BJ (cell line): ENCODE measurements at regions not wholly inside any gene's neighbourhood (a gene's known extent, or its start where the extent isn't known, plus 50 kb on each side); places are given as distances from the start of the nearest gene placed in this dataset.

Experiments
- CTCF ChIA-PET: fragments of 350-600 bp; formaldehyde crosslinking; extraction: SDS; loops from one replicate; lab custom pipeline; 2021; ENCODE audit warnings: antibody characterized with exemption, inconsistent platforms; lab: Yijun Ruan, JAX
- POLR2A ChIA-PET: fragments of 300-600 bp; sonication (Branson Sonifier 250); formaldehyde crosslinking; extraction: SDS; loops from one replicate; lab custom pipeline; 2021; ENCODE audit warnings: antibody characterized with exemption; lab: Charles Lee
- DNase-seq: peaks from one replicate; pipeline ENCODE4 v3.0.0-alpha.2; 2011; ENCODE audit warnings: low read depth
- H3K27me3 ChIP-seq: 2 replicates; pipeline ENCODE4 v1.6.0; 2011; ENCODE audit warnings: low read length; ENCODE audit not compliant: control insufficient read depth, insufficient read depth
- H3K36me3 ChIP-seq: 2 replicates; pipeline ENCODE4 v1.5.1; 2011; ENCODE audit warnings: low read length; ENCODE audit not compliant: control insufficient read depth, insufficient read depth
- H3K4me3 ChIP-seq: 2 replicates; pipeline ENCODE4 v1.5.1; 2011; ENCODE audit warnings: low read depth, mild to moderate bottlenecking, control low read depth, low read length
- CTCF ChIP-seq: IDR thresholded peaks from 2 replicates; pipeline ENCODE4 v1.5.1; 2011; ENCODE audit warnings: low read depth, mild to moderate bottlenecking, control low read depth, inconsistent platforms, low read length, moderate library complexity; ENCODE audit not compliant: insufficient read depth

- no peaks in the 10 kb centered on the region for H3K36me3 ChIP-seq
- H3K4me3 ChIP-seq = no peak overlapping the region
- DNase-seq = no peak
- H3K27me3 ChIP-seq = peaks cover 31% of the 10 kb centered on the region
- TF ChIP-seq CTCF = no peak
- ChIA-PET CTCF (interaction anchor here (0.6 kb wide), 1 partner anchor 698 kb away, joined by 5 read pairs; no protein-coding TSS in a partner anchor), POLR2A (no interaction called here)
Observed at GRCh38 chr7:114087653-114088469, 169.1 kb upstream of the PPP1R3A start.

- H3K36me3 ChIP-seq = no peaks in the 10 kb centered on the region
- no peak for TF ChIP-seq CTCF
- no peak for DNase-seq
- peaks cover 36% of the 10 kb centered on the region for H3K27me3 ChIP-seq
- ChIA-PET CTCF (interaction anchor here (0.6 kb wide), 1 partner anchor 698 kb away, joined by 5 read pairs; no protein-coding TSS in a partner anchor), POLR2A (no interaction called here)
- peak overlapping the region; percentile 65 for H3K4me3 ChIP-seq
Observed at GRCh38 chr7:114086914-114087652, 168.3 kb upstream of the PPP1R3A start.

DNA sequence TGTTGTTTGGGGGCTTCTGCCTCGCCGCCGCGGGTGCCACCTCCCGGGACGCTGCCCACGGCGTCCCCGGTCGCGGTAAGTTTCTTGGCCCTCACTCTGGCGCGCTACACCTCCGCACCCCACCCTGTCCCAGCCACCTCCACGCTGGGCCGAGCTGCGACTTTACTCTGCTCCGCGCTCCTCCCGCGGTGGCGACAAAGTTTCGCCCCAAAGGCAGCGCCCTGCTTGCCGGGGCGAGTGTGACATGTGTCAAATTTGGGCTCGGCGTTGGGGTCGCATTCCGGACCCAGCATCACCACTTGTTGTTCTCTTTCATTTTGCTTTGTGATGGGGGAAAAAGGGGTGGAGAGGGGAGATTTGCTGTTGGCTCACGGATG, 167.7 kb upstream of the PPP1R3A start:
- Histone ChIP-seq H3K36me3 (no peaks in the 10 kb centered on the region), H3K4me3 (peak overlapping the region; percentile 65), H3K27me3 (peaks cover 36% of the 10 kb centered on the region)
- no peak for TF ChIP-seq CTCF
- no peak for DNase-seq
- POLR2A ChIA-PET = no interaction called here
- CTCF ChIA-PET = interaction anchor here (0.6 kb wide), 1 partner anchor 1841 kb away, joined by 4 read pairs; no protein-coding TSS in a partner anchor

DNA sequence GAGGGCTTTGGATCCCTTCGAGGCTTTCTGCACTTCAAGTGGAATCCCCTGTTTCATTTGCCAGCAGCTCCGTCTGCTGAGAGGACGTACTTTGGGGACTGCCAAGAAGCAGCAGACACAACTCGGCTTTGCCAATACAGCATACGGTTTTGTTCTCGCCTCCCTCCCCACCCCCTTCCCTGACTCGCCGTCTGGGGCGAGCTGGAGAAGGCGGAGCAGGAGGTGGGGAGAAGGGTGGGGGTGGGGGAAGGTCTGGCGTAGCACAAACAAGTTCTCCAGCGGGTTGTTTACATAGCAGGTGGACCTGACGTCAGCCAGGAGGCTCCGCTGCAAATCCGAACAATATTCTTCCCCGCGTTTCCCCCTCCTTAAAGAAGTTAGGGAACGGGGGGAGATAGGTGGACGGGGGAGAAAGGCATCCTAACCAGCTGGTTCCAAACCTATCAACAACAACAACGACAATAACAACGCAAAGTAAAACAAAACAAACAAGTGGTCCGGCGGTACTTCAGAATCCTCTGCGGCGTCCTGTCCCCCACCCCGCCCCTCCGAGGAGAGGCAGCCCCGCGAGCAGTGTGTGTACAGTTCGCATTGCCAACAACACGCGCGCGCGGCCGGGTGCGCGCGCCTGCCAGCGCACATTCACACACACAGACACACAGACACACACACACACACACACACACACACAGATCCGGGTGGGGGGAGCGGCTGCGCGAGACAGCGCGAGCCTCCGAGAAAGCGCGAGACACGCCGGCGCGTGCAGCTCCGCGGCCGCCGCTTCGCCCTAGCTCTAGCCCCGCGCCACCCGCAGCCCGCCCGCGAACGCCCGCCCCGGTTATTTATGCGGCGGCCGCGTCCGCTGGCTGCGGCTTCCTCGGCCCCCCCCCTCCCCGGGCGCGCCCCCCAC, 167.0 kb upstream of the PPP1R3A start:
- ChIA-PET CTCF (interaction anchor here (0.6 kb wide), 2 partner anchors 20 to 1842 kb away, joined by 3 to 4 read pairs; no protein-coding TSS in a partner anchor), POLR2A (no interaction called here)
- TF ChIP-seq CTCF = no peak
- Histone ChIP-seq H3K36me3 (no peaks in the 10 kb centered on the region), H3K27me3 (peaks cover 36% of the 10 kb centered on the region), H3K4me3 (peak overlapping the region; percentile 65)
- DNase-seq = no peak

DNA sequence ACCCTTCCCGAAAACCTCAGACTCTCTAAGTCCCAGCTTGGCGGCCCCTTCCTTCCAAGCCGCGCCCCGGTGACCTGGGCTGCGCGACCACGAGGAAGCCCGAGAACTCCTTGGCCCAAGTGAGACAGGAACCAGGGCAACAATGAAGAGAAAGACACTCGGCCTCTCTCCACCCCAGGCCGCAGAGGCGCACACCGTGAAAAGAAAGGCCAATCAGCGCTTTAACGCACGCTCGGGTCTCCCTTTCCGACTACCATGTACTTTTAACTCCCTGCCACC, 166.4 kb upstream of the PPP1R3A start:
- Histone ChIP-seq H3K27me3 (peaks cover 36% of the 10 kb centered on the region), H3K36me3 (no peaks in the 10 kb centered on the region), H3K4me3 (peak overlapping the region; percentile 65)
- no peak for TF ChIP-seq CTCF
- ChIA-PET CTCF (no interaction called here), POLR2A (no interaction called here)
- no peak for DNase-seq
